ENCODE measurements at regions not wholly inside any gene's neighbourhood (a gene's known extent, or its start where the extent isn't known, plus 50 kb on each side); places are given as distances from the start of the nearest gene placed in this dataset.

DNA sequence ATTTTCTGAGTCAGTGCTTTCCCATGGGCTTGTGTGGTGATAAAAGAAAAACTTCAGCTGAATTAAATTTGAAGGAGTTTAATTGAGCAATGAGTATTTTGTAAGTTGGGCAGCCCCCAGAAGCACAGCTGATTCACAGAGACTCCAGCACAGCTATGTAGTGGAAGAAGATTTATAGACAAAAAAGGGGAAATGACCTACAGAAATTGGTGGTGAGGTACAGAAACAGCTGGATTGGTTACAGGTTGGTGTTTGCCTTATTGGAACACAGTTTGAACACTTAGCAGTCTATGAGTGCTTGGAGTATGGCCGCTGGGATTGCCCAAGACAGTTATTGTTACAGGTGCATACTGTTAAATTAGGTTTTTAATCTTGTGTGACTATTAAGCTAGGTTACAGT, 96.9 kb upstream of the PTPRK start:
- Histone ChIP-seq H3K36me3 (ENCODE audit: insufficient read depth, low read length, poor library complexity, severe bottlenecking) (no peaks in the 10 kb centered on the region), H3K27ac (ENCODE audit: low read depth, low read length, poor library complexity, severe bottlenecking) (no peak overlapping the region), H3K4me3 (ENCODE audit: low read depth, low read length, poor library complexity, severe bottlenecking) (no peak overlapping the region), H3K9me3 (ENCODE audit: low read depth, low read length, poor library complexity, severe bottlenecking) (no peaks in the 10 kb centered on the region), H3K4me1 (ENCODE audit: insufficient read depth, low read length, poor library complexity, severe bottlenecking) (no peaks in the 10 kb centered on the region), H3K27me3 (replicated peaks; ENCODE audit: insufficient read depth, low read depth, low read length, poor library complexity) (no peaks in the 10 kb centered on the region)
- DNase-seq (ENCODE audit: low spot score) = no peak
- no peak for TF ChIP-seq EZH2 (IDR thresholded peaks at IDR 0.05; ENCODE audit: borderline replicate concordance, low read depth, low read length, poor library complexity, severe bottlenecking)
- TF ChIP-seq, protein P1, sequence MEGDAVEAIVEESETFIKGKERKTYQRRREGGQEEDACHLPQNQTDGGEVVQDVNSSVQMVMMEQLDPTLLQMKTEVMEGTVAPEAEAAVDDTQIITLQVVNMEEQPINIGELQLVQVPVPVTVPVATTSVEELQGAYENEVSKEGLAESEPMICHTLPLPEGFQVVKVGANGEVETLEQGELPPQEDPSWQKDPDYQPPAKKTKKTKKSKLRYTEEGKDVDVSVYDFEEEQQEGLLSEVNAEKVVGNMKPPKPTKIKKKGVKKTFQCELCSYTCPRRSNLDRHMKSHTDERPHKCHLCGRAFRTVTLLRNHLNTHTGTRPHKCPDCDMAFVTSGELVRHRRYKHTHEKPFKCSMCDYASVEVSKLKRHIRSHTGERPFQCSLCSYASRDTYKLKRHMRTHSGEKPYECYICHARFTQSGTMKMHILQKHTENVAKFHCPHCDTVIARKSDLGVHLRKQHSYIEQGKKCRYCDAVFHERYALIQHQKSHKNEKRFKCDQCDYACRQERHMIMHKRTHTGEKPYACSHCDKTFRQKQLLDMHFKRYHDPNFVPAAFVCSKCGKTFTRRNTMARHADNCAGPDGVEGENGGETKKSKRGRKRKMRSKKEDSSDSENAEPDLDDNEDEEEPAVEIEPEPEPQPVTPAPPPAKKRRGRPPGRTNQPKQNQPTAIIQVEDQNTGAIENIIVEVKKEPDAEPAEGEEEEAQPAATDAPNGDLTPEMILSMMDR (conservative IDR thresholded peaks at IDR 0.05; ENCODE audit: low read depth, low read length) = no peak
- intact Hi-C loops (cut with micrococcal nuclease; ENCODE audit: unreplicated experiment) = no loop called here
- CTCF ChIA-PET = no interaction called here
- no TSS peak for BruUV-seq (replicated peaks)
- POLR2A ChIA-PET (ENCODE audit: low non-redundant PET) = no interaction called here

DNA sequence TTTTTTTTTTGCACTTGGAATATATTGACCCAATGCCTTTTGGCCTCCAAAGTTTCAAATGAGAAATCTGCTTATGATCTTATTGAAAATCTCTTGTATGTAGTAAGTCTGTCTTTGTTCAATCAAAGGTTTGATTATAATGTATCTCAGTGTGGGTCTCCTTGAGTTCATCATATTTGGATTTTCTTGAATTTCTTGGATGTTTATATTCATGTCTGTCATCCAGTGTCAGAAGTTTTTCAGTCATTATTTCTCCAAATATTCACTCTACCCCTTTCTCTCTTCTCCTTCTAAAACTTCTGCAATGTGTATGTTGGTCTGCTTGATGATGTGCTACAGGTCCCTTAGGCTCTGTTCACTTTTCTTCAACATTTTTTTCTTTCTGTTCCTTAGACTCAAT, 95.9 kb upstream of the PTPRK start:
- Histone ChIP-seq H3K27me3 (replicated peaks; ENCODE audit: insufficient read depth, low read depth, low read length, poor library complexity) (no peaks in the 10 kb centered on the region), H3K9me3 (ENCODE audit: low read depth, low read length, poor library complexity, severe bottlenecking) (no peaks in the 10 kb centered on the region), H3K27ac (ENCODE audit: low read depth, low read length, poor library complexity, severe bottlenecking) (no peak overlapping the region), H3K4me3 (ENCODE audit: low read depth, low read length, poor library complexity, severe bottlenecking) (no peak overlapping the region), H3K4me1 (ENCODE audit: insufficient read depth, low read length, poor library complexity, severe bottlenecking) (no peaks in the 10 kb centered on the region), H3K36me3 (ENCODE audit: insufficient read depth, low read length, poor library complexity, severe bottlenecking) (no peaks in the 10 kb centered on the region)
- no peak for DNase-seq (ENCODE audit: low spot score)
- CTCF ChIA-PET = no interaction called here
- POLR2A ChIA-PET (ENCODE audit: low non-redundant PET) = no interaction called here
- TF ChIP-seq, protein P1 (conservative IDR thresholded peaks at IDR 0.05; ENCODE audit: low read depth, low read length) = no peak
- TF ChIP-seq EZH2 (IDR thresholded peaks at IDR 0.05; ENCODE audit: borderline replicate concordance, low read depth, low read length, poor library complexity, severe bottlenecking) = no peak
- intact Hi-C loops (cut with micrococcal nuclease; ENCODE audit: unreplicated experiment) = no loop called here
- no TSS peak for BruUV-seq (replicated peaks)

DNA sequence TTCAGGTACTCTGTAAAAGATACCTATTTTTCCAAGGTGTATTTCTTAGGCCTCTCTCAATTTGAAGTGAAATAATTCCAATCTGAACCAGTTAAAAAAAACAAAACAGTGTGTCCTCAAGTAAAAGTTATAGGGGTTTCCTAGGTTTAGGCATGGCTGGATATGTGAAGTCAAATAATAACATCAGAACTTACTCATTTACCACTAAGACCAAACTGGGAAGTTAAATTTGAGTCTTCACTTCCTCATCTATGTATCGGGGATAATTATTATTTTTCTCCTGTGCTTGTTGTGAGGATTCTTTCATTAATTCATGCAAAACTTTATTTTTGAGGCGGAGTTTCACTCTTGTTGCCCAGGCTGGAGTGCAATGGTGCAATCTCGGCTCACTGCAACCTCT, 86.2 kb upstream of the PTPRK start:
- no peaks in the 10 kb centered on the region for H3K9me3 ChIP-seq (ENCODE audit: low read depth, low read length, poor library complexity, severe bottlenecking)
- H3K4me3 ChIP-seq (ENCODE audit: low read depth, low read length, poor library complexity, severe bottlenecking) = no peak overlapping the region
- CTCF ChIA-PET = no interaction called here
- POLR2A ChIA-PET (ENCODE audit: low non-redundant PET) = no interaction called here
- intact Hi-C loops (cut with micrococcal nuclease; ENCODE audit: unreplicated experiment) = no loop called here
- no peak for DNase-seq (ENCODE audit: low spot score)
- H3K27me3 ChIP-seq (replicated peaks; ENCODE audit: insufficient read depth, low read depth, low read length, poor library complexity) = no peaks in the 10 kb centered on the region
- TF ChIP-seq EZH2 (IDR thresholded peaks at IDR 0.05; ENCODE audit: borderline replicate concordance, low read depth, low read length, poor library complexity, severe bottlenecking) = no peak
- TF ChIP-seq, protein P1 (conservative IDR thresholded peaks at IDR 0.05; ENCODE audit: low read depth, low read length) = no peak
- H3K36me3 ChIP-seq (ENCODE audit: insufficient read depth, low read length, poor library complexity, severe bottlenecking) = no peaks in the 10 kb centered on the region
- H3K27ac ChIP-seq (ENCODE audit: low read depth, low read length, poor library complexity, severe bottlenecking) = no peak overlapping the region
- no peaks in the 10 kb centered on the region for H3K4me1 ChIP-seq (ENCODE audit: insufficient read depth, low read length, poor library complexity, severe bottlenecking)
- no TSS peak for BruUV-seq (replicated peaks)

Measured in A673 (cell line).